DOHH2 (cell line): ENCODE measurements at regions not wholly inside any gene's neighbourhood (a gene's known extent, or its start where the extent isn't known, plus 50 kb on each side); places are given as distances from the start of the nearest gene placed in this dataset.

Experiments
- CTCF ChIP-seq: fragments of 200-600 bp; sonication (generic); IDR thresholded peaks from one replicate; pipeline ENCODE4 v1.5.1; 2014; ENCODE audit warnings: antibody characterized with exemption, mild to moderate bottlenecking, low read depth, low read length; ENCODE audit not compliant: poor library complexity, severe bottlenecking
- EZH2phosphoT487 ChIP-seq: fragments of 200-600 bp; sonication (generic); IDR thresholded peaks from 2 replicates; pipeline ENCODE4 v1.6.1; 2017; ENCODE audit warnings: borderline replicate concordance, mild to moderate bottlenecking, antibody characterized with exemption, low read length, moderate library complexity, mixed read lengths

GRCh38 chr20:57970856-57971255, 257.6 kb downstream of the ANKRD60 start:
- TF ChIP-seq CTCF (no peak), EZH2phosphoT487 (no peak)
